ENCODE measurements at regions not wholly inside any gene's neighbourhood (a gene's known extent, or its start where the extent isn't known, plus 50 kb on each side); places are given as distances from the start of the nearest gene placed in this dataset.
"Not testable (repeated sequence)": the region's sequence is repeated elsewhere in the genome, so short reads cannot be mapped to it uniquely, and the experiment has no call there.

- FAIRE-seq, result no peak
- no peak for TF ChIP-seq CTCF (IDR thresholded peaks at IDR 0.05; ENCODE audit: insufficient read depth, missing control alignments)
- no peak for DNase-seq (ENCODE audit: insufficient read length, low spot score)
Measured at GRCh38 chr3:117868766-117869165, 1159.2 kb downstream of the TUSC7 start.

- FAIRE-seq (no peak), DNase-seq (ENCODE audit: insufficient read length, low spot score) (no peak)
- TF ChIP-seq CTCF (IDR thresholded peaks at IDR 0.05; ENCODE audit: insufficient read depth, missing control alignments), result no peak
Measured at GRCh38 chr3:117871934-117872333, 1162.4 kb downstream of the TUSC7 start.

GRCh38 chr3:117872594-117873248 lies 1161.9 kb downstream of the IGSF11 start:
- not testable (repeated sequence) for DNase-seq (ENCODE audit: insufficient read length, low spot score); FAIRE-seq

- DNase-seq (ENCODE audit: insufficient read length, low spot score) (no peak), FAIRE-seq (no peak)
- no peak for TF ChIP-seq CTCF (IDR thresholded peaks at IDR 0.05; ENCODE audit: insufficient read depth, missing control alignments)
Measured at GRCh38 chr3:117873249-117873600, 1161.4 kb downstream of the IGSF11 start.

GRCh38 chr3:117874028-117874690 lies 1160.5 kb downstream of the IGSF11 start:
- DNase-seq (ENCODE audit: insufficient read length, low spot score) (no peak), FAIRE-seq (no peak)
- TF ChIP-seq CTCF (IDR thresholded peaks at IDR 0.05; ENCODE audit: insufficient read depth, missing control alignments), result no peak

GRCh38 chr3:117874904-117875874 lies 1159.5 kb downstream of the IGSF11 start:
- FAIRE-seq (peak; percentile 32), DNase-seq (ENCODE audit: insufficient read length, low spot score) (no peak)
- no peak for TF ChIP-seq CTCF (IDR thresholded peaks at IDR 0.05; ENCODE audit: insufficient read depth, missing control alignments)

- no peak for TF ChIP-seq CTCF (IDR thresholded peaks at IDR 0.05; ENCODE audit: insufficient read depth, missing control alignments)
- no peak for DNase-seq (ENCODE audit: insufficient read length, low spot score)
- peak; percentile 67 for FAIRE-seq
Measured at GRCh38 chr3:117875887-117876286, 1158.8 kb downstream of the IGSF11 start.
